PC-9 (cell line): ENCODE measurements at regions not wholly inside any gene's neighbourhood (a gene's known extent, or its start where the extent isn't known, plus 50 kb on each side); places are given as distances from the start of the nearest gene placed in this dataset.

Experiments
- BruUV-seq: library from RNA; stranded (reverse); fragments of 400-500 nt; replicated peaks from 2 replicates; lab custom pipeline; 2021; lab: Mats Ljungman, UMichigan
- CTCF ChIA-PET: fragments of 300-600 bp; sonication (Branson Sonifier 250); formaldehyde crosslinking; loops from one replicate; lab custom pipeline; 2022; ENCODE audit warnings: antibody characterized with exemption; lab: Charles Lee
- POLR2A ChIA-PET: fragments of 300-600 bp; sonication (Branson Sonifier 250); formaldehyde crosslinking; loops from one replicate; lab custom pipeline; 2022; ENCODE audit warnings: antibody characterized with exemption; ENCODE audit not compliant: unreplicated experiment; lab: Charles Lee
- DNase-seq, 2 experiments: peaks; one replicate each; pipeline versions ENCODE4 v3.0.0 to v3.0.0-alpha.2; 2015 to 2022; ENCODE audit warnings: mixed read lengths in 1 of 2
- H2AFZ ChIP-seq: fragments of 200-600 bp; sonication (generic); 2 replicates; pipeline ENCODE4 v1.8.1; 2017; ENCODE audit warnings: antibody characterized with exemption
- H3F3A ChIP-seq: fragments of 200-600 bp; sonication (generic); 2 replicates; pipeline ENCODE4 v1.8.1; 2017; ENCODE audit warnings: antibody characterized with exemption, mild to moderate bottlenecking, low read depth; ENCODE audit not compliant: insufficient read depth
- H3K27ac ChIP-seq: fragments of 200-600 bp; sonication (generic); 2 replicates; pipeline ENCODE4 v1.6.1; 2016; ENCODE audit warnings: mixed run types
- H3K27me3 ChIP-seq: fragments of 200-600 bp; sonication (generic); 2 replicates; pipeline ENCODE4 v1.6.1; 2016; ENCODE audit warnings: low read depth, mixed run types; ENCODE audit not compliant: insufficient read depth
- H3K36me3 ChIP-seq: fragments of 200-600 bp; sonication (generic); 2 replicates; pipeline ENCODE4 v1.6.1; 2016; ENCODE audit warnings: low read depth, mixed run types
- H3K4me1 ChIP-seq: fragments of 200-600 bp; sonication (generic); replicated peaks from 2 replicates; pipeline ENCODE4 v1.6.1; 2016; ENCODE audit warnings: mixed run types; ENCODE audit not compliant: insufficient read depth
- H3K4me2 ChIP-seq: fragments of 200-600 bp; sonication (generic); 2 replicates; pipeline ENCODE4 v1.6.1; 2017; ENCODE audit warnings: mixed run types
- H3K4me3 ChIP-seq: fragments of 200-600 bp; sonication (generic); 2 replicates; pipeline ENCODE4 v1.6.1; 2016; ENCODE audit warnings: mixed run types
- H3K79me2 ChIP-seq: fragments of 200-600 bp; sonication (generic); 2 replicates; pipeline ENCODE4 v1.6.1; 2017; ENCODE audit warnings: low read depth, mixed run types
- H3K9me2 ChIP-seq: fragments of 200-600 bp; sonication (generic); 2 replicates; pipeline ENCODE4 v1.8.1; 2017; ENCODE audit warnings: mild to moderate bottlenecking; ENCODE audit not compliant: insufficient read depth
- H3K9me3 ChIP-seq: fragments of 200-600 bp; sonication (generic); 2 replicates; pipeline ENCODE4 v1.8.1; 2016; ENCODE audit warnings: low read depth; ENCODE audit not compliant: insufficient read depth
- H4K20me1 ChIP-seq: fragments of 200-600 bp; sonication (generic); 2 replicates; pipeline ENCODE4 v1.8.1; 2017; ENCODE audit not compliant: insufficient read depth
- CTCF ChIP-seq: fragments of 200-600 bp; sonication (generic); conservative IDR thresholded peaks from 2 replicates; pipeline ENCODE4 v1.6.1; 2017; ENCODE audit warnings: mixed run types, antibody characterized with exemption, mild to moderate bottlenecking, moderate library complexity
- EZH2 ChIP-seq: fragments of 200-600 bp; sonication (generic); IDR thresholded peaks from 2 replicates; pipeline ENCODE4 v1.8.0; 2017; ENCODE audit warnings: antibody characterized with exemption, low read depth
- intact Hi-C: fragments of 100-400 bp; cut with micrococcal nuclease; formaldehyde crosslinking; loops from one replicate; pipeline ENCODE4 v1.10.0; 2022; ENCODE audit not compliant: unreplicated experiment

- Histone ChIP-seq H2AFZ (no peak overlapping the region), H3K79me2 (no peaks in the 10 kb centered on the region), H3K4me1 (no peaks in the 10 kb centered on the region), H3K36me3 (no peaks in the 10 kb centered on the region), H3K9me3 (0 out of 2 replicates have a peak, but pooled peaks cover 2% of the 10 kb centered on the region), H3K27me3 (no peaks in the 10 kb centered on the region), H3K4me3 (no peak overlapping the region), H3K4me2 (no peak overlapping the region), H4K20me1 (no peaks in the 10 kb centered on the region), H3F3A (no peaks in the 10 kb centered on the region), H3K9me2 (no peaks in the 10 kb centered on the region), H3K27ac (no peak overlapping the region)
- POLR2A ChIA-PET = no interaction called here
- no TSS peak for BruUV-seq
- no peak for DNase-seq
- TF ChIP-seq CTCF (no peak), EZH2 (no peak)
- intact Hi-C loops = no loop called here
- CTCF ChIA-PET = interaction anchor here (0.7 kb wide), 1 partner anchor 148 kb away, joined by 3 read pairs; no protein-coding TSS in a partner anchor
These were observed 154.0 kb downstream of the COG6 start for GRCh38 chr13:39809466-39809865.

GRCh38 chr13:39810091-39810877, 154.8 kb downstream of the COG6 start:
- no peak overlapping the region for H3K4me2 ChIP-seq
- no peak for TF ChIP-seq EZH2
- H3K79me2 ChIP-seq = no peaks in the 10 kb centered on the region
- H2AFZ ChIP-seq = no peak overlapping the region
- H3K36me3 ChIP-seq = no peaks in the 10 kb centered on the region
- H3K4me3 ChIP-seq = no peak overlapping the region
- no peak for DNase-seq
- no peaks in the 10 kb centered on the region for H4K20me1 ChIP-seq
- no peak overlapping the region for H3K27ac ChIP-seq
- BruUV-seq = no TSS peak
- H3K27me3 ChIP-seq = no peaks in the 10 kb centered on the region
- H3K9me2 ChIP-seq = no peaks in the 10 kb centered on the region
- 0 out of 2 replicates have a peak, but pooled peaks cover 2% of the 10 kb centered on the region for H3K9me3 ChIP-seq
- ChIA-PET CTCF (no interaction called here), POLR2A (no interaction called here)
- no peaks in the 10 kb centered on the region for H3F3A ChIP-seq
- H3K4me1 ChIP-seq = no peaks in the 10 kb centered on the region
- intact Hi-C loops = no loop called here

GRCh38 chr13:39811051-39811450, 155.6 kb downstream of the COG6 start:
- ChIA-PET CTCF (no interaction called here), POLR2A (no interaction called here)
- H3F3A ChIP-seq = no peaks in the 10 kb centered on the region
- no peak overlapping the region for H3K4me3 ChIP-seq
- H3K36me3 ChIP-seq = no peaks in the 10 kb centered on the region
- no peak overlapping the region for H3K4me2 ChIP-seq
- H3K9me2 ChIP-seq = no peaks in the 10 kb centered on the region
- H3K79me2 ChIP-seq = no peaks in the 10 kb centered on the region
- no peaks in the 10 kb centered on the region for H3K4me1 ChIP-seq
- H3K27ac ChIP-seq = no peak overlapping the region
- H4K20me1 ChIP-seq = no peaks in the 10 kb centered on the region
- no TSS peak for BruUV-seq
- H2AFZ ChIP-seq = no peak overlapping the region
- intact Hi-C loops = no loop called here
- DNase-seq = no peak
- no peak for TF ChIP-seq EZH2
- no peak for TF ChIP-seq CTCF
- H3K27me3 ChIP-seq = no peaks in the 10 kb centered on the region
- H3K9me3 ChIP-seq = 0 out of 2 replicates have a peak, but pooled peaks cover 2% of the 10 kb centered on the region
